ENCODE measurements at regions not wholly inside any gene's neighbourhood (a gene's known extent, or its start where the extent isn't known, plus 50 kb on each side); places are given as distances from the start of the nearest gene placed in this dataset.

DNA sequence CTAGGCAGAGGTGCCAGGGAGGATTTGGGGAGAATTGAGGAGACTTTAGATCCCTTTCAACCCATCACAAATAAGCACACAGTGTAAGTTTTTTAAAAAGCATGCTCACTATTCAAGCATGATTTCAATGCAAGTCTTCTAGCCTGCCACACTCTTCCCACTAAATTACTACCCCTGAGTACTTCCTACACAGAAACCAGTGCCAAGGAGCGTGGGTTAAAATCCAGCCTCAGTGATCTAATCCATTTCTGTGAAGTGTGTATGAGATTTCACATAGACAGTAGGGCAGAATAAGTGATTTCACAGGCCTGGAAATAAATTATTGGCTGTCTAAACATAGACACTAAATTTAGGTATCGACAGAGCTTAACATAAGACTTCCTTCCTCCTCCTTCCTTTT lies 142.9 kb upstream of the ATP1B1 start:
- Histone ChIP-seq H3K9me3 (ENCODE audit: control insufficient read depth in 1 of 2, insufficient read depth in 1 of 2, low read length in 2 of 2) (no peaks in the 10 kb centered on the region), H3K4me3 (ENCODE audit: low read length) (no peak overlapping the region), H3K27me3 (ENCODE audit: control insufficient read depth in 1 of 2, insufficient read depth in 2 of 2, low read length in 2 of 2) (no peaks in the 10 kb centered on the region), H3K4me1 (ENCODE audit: insufficient read depth, low read length) (no peaks in the 10 kb centered on the region), H3K36me3 (ENCODE audit: insufficient read depth, low read length) (no peaks in the 10 kb centered on the region), H3K27ac (ENCODE audit: low read depth in 1 of 2, low read length in 2 of 2) (no peak overlapping the region)
- CTCF ChIA-PET, result no interaction called here
- no peaks in the 10 kb centered on the region for H3K4me1 Mint-ChIP-seq (ENCODE audit: low read depth)
- H3K9me3 Mint-ChIP-seq, result no peaks in the 10 kb centered on the region
- H3K36me3 Mint-ChIP-seq (ENCODE audit: low read depth), result no peaks in the 10 kb centered on the region
- no peak overlapping the region for H3K4me3 Mint-ChIP-seq
- no peaks in the 10 kb centered on the region for H3K27me3 Mint-ChIP-seq
- POLR2A ChIA-PET, result no interaction called here
- TF ChIP-seq, protein P1, sequence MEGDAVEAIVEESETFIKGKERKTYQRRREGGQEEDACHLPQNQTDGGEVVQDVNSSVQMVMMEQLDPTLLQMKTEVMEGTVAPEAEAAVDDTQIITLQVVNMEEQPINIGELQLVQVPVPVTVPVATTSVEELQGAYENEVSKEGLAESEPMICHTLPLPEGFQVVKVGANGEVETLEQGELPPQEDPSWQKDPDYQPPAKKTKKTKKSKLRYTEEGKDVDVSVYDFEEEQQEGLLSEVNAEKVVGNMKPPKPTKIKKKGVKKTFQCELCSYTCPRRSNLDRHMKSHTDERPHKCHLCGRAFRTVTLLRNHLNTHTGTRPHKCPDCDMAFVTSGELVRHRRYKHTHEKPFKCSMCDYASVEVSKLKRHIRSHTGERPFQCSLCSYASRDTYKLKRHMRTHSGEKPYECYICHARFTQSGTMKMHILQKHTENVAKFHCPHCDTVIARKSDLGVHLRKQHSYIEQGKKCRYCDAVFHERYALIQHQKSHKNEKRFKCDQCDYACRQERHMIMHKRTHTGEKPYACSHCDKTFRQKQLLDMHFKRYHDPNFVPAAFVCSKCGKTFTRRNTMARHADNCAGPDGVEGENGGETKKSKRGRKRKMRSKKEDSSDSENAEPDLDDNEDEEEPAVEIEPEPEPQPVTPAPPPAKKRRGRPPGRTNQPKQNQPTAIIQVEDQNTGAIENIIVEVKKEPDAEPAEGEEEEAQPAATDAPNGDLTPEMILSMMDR (IDR thresholded peaks at IDR 0.05), result no peak
- DNase-seq (no peak), ATAC-seq (ENCODE audit: poor library complexity) (no peak)
- intact Hi-C loops (cut with DNase I, micrococcal nuclease), result no loop called here
- H3K27ac Mint-ChIP-seq, result no peak overlapping the region

DNA sequence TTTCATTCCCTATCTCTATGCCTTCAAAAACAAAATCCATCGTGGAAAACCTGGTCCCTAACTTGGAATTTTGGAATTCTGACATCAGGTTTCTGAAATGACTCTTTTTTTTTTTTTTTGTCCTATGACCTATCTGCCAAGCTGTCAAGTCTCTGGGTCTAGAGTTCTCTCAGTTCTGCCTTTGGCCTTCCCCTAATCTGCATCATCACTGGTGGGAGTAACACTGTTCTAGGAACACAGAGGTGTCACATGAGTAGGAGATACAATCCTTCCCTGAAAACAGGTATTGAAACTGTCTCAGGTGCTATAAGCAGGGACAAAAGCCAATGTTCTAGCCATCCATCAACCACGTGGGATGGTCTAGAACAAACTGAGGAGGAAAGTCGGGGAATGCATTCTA lies 142.0 kb upstream of the ATP1B1 start:
- Mint-ChIP-seq H3K9me3 (no peaks in the 10 kb centered on the region), H3K36me3 (ENCODE audit: low read depth) (no peaks in the 10 kb centered on the region), H3K4me1 (ENCODE audit: low read depth) (no peaks in the 10 kb centered on the region), H3K4me3 (no peak overlapping the region), H3K27me3 (no peaks in the 10 kb centered on the region), H3K27ac (no peak overlapping the region)
- CTCF ChIA-PET, result no interaction called here
- no peaks in the 10 kb centered on the region for H3K9me3 ChIP-seq (ENCODE audit: control insufficient read depth in 1 of 2, insufficient read depth in 1 of 2, low read length in 2 of 2)
- H3K36me3 ChIP-seq (ENCODE audit: insufficient read depth, low read length), result no peaks in the 10 kb centered on the region
- intact Hi-C loops (cut with DNase I, micrococcal nuclease), result no loop called here
- H3K4me3 ChIP-seq (ENCODE audit: low read length), result no peak overlapping the region
- no peak overlapping the region for H3K27ac ChIP-seq (ENCODE audit: low read depth in 1 of 2, low read length in 2 of 2)
- no peaks in the 10 kb centered on the region for H3K4me1 ChIP-seq (ENCODE audit: insufficient read depth, low read length)
- DNase-seq (no peak), ATAC-seq (ENCODE audit: poor library complexity) (no peak)
- H3K27me3 ChIP-seq (ENCODE audit: control insufficient read depth in 1 of 2, insufficient read depth in 2 of 2, low read length in 2 of 2), result no peaks in the 10 kb centered on the region
- POLR2A ChIA-PET, result no interaction called here
- TF ChIP-seq, protein P1 (IDR thresholded peaks at IDR 0.05), result no peak

DNA sequence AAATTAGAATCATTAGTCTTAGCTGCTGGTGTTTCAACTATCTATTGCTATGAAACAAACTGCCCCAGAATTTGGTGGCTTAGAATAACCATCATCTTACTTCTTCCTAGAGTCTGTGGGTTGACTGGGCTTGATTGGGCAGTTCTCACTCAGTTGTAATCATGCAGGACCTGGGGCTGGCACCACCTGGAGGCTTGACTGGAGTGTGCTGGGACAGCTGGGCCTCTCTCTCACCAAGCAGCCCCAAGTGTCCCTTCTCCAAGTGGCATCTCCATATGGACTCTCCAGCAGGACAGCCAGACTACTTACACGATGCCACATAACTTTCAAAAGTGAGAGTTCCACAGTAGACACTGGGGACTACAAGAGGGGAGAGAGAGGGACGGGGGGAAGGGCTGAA lies 140.3 kb upstream of the ATP1B1 start:
- H3K36me3 Mint-ChIP-seq (ENCODE audit: low read depth), result no peaks in the 10 kb centered on the region
- Histone ChIP-seq H3K4me3 (ENCODE audit: low read length) (no peak overlapping the region), H3K27me3 (ENCODE audit: control insufficient read depth in 1 of 2, insufficient read depth in 2 of 2, low read length in 2 of 2) (no peaks in the 10 kb centered on the region), H3K4me1 (ENCODE audit: insufficient read depth, low read length) (no peaks in the 10 kb centered on the region), H3K27ac (ENCODE audit: low read depth in 1 of 2, low read length in 2 of 2) (no peak overlapping the region), H3K36me3 (ENCODE audit: insufficient read depth, low read length) (no peaks in the 10 kb centered on the region), H3K9me3 (ENCODE audit: control insufficient read depth in 1 of 2, insufficient read depth in 1 of 2, low read length in 2 of 2) (no peaks in the 10 kb centered on the region)
- ATAC-seq (ENCODE audit: poor library complexity) (no peak), DNase-seq (no peak)
- H3K4me1 Mint-ChIP-seq (ENCODE audit: low read depth), result no peaks in the 10 kb centered on the region
- H3K27me3 Mint-ChIP-seq, result no peaks in the 10 kb centered on the region
- no peak overlapping the region for H3K27ac Mint-ChIP-seq
- ChIA-PET CTCF (no interaction called here), POLR2A (no interaction called here)
- H3K4me3 Mint-ChIP-seq, result no peak overlapping the region
- TF ChIP-seq, protein P1 (IDR thresholded peaks at IDR 0.05), result no peak
- H3K9me3 Mint-ChIP-seq, result no peaks in the 10 kb centered on the region
- intact Hi-C loops (cut with DNase I, micrococcal nuclease), result no loop called here
